H1 (cell line): ENCODE measurements at regions not wholly inside any gene's neighbourhood (a gene's known extent, or its start where the extent isn't known, plus 50 kb on each side); places are given as distances from the start of the nearest gene placed in this dataset.
"Not testable (repeated sequence)": the region's sequence is repeated elsewhere in the genome, so short reads cannot be mapped to it uniquely, and the experiment has no call there.

Experiments
- CTCF ChIP-seq, 3 experiments: IDR thresholded peaks; 1 replicate in 2 of 3; 2 replicates in 1 of 3; pipeline versions ENCODE4 v1.5.1 to v1.6.1; 2011; ENCODE audit warnings: low read length in 3 of 3, mild to moderate bottlenecking in 3 of 3, inconsistent platforms in 2 of 3, low read depth in 1 of 3, moderate library complexity in 1 of 3; ENCODE audit not compliant: insufficient read depth in 1 of 3; ENCODE audit errors: control extremely low read depth in 1 of 3
- HDAC2 ChIP-seq, 2 experiments: fragments of 300-600 bp in 1 of 2; sonication (generic) in 1 of 2; IDR thresholded peaks; 2 replicates each; pipeline ENCODE4 v1.6.1; 2011 to 2012; ENCODE audit warnings: low read depth in 2 of 2, low read length in 2 of 2, mild to moderate bottlenecking in 2 of 2, moderate library complexity in 2 of 2, borderline replicate concordance in 1 of 2, inconsistent platforms in 1 of 2
- MAX ChIP-seq: IDR thresholded peaks from 2 replicates; pipeline ENCODE4 v1.6.1; 2012; ENCODE audit warnings: inconsistent platforms
- RAD21 ChIP-seq, 2 experiments: IDR thresholded peaks in 1 of 2; conservative IDR thresholded peaks in 1 of 2; 2 replicates each; pipeline ENCODE4 v1.6.1; 2011; ENCODE audit warnings: low read depth in 2 of 2, low read length in 2 of 2, improper control_type of control experiment in 1 of 2, inconsistent platforms in 1 of 2, mild to moderate bottlenecking in 1 of 2, moderate library complexity in 1 of 2
- USF2 ChIP-seq: IDR thresholded peaks from 2 replicates; pipeline ENCODE4 v1.6.1; 2011; ENCODE audit warnings: low read length, improper control_type of control experiment

- TF ChIP-seq HDAC2 (IDR thresholded peaks at IDR 0.05; ENCODE audit: borderline replicate concordance in 1 of 2, low read depth in 2 of 2, low read length in 2 of 2); CTCF (IDR thresholded peaks at IDR 0.05; ENCODE audit: control extremely low read depth in 1 of 3, insufficient read depth in 1 of 3, low read depth in 1 of 3, low read length in 3 of 3); MAX; USF2; RAD21 (IDR thresholded peaks at IDR 0.05 in 1 of 2, conservative IDR thresholded peaks at IDR 0.05 in 1 of 2; ENCODE audit: low read depth in 2 of 2, low read length in 2 of 2): not testable (repeated sequence)
Observed at GRCh38 chr22:10723966-10724365, 4804.0 kb upstream of the OR11H1 start.
